ENCODE measurements at regions not wholly inside any gene's neighbourhood (a gene's known extent, or its start where the extent isn't known, plus 50 kb on each side); places are given as distances from the start of the nearest gene placed in this dataset.
A peak's percentile ranks its signal among the peaks of the same experiment; 100 is the strongest.

- DNase-seq (ENCODE audit: low read depth), result no peak
Observed at GRCh38 chr12:107402041-107403022, 283.3 kb upstream of the PWP1 start.

- no peak for DNase-seq (ENCODE audit: low read depth)
Observed at GRCh38 chr12:107404981-107405380, 280.6 kb upstream of the PWP1 start.

DNA sequence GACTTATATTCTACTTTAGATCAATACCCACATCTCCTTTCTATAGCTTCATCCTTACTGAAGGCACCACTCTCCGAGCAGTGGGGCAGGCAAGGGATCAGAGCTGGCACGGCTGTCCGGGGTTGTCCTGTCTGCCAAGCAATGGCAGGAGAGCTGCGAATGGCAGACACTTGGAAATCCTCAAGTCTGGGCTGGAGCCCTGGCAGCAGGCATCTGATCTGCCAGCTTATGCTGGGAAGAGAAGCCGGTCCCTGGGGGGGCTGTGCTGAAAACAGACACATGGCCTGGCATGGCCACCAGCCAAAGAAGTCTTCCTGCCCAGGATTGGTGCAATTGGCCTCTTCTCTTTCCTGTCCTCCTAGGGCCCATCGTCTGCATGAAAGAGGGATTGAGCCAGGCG, 280.2 kb upstream of the PWP1 start:
- DNase-seq (ENCODE audit: low read depth), result no peak

DNA sequence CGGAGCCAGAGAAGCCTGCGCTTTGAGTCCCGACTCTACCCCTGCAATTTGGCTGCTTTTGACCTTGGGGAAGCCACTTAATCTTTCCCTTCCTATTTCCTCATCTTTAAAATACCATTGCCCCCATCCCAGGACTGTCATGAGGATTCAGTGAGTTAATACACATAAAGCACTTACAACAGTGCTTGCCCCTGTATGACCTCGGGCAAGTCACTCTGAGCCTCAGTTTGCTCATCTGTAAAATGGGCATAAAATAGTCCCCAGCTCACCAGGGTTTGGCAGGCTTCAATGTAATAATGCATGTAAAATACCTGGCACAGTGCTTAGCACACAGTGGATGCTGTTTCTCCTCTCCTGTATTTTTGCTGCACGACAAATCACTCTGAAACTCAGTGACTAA, 278.7 kb upstream of the PWP1 start:
- DNase-seq (ENCODE audit: low read depth), result no peak

DNA sequence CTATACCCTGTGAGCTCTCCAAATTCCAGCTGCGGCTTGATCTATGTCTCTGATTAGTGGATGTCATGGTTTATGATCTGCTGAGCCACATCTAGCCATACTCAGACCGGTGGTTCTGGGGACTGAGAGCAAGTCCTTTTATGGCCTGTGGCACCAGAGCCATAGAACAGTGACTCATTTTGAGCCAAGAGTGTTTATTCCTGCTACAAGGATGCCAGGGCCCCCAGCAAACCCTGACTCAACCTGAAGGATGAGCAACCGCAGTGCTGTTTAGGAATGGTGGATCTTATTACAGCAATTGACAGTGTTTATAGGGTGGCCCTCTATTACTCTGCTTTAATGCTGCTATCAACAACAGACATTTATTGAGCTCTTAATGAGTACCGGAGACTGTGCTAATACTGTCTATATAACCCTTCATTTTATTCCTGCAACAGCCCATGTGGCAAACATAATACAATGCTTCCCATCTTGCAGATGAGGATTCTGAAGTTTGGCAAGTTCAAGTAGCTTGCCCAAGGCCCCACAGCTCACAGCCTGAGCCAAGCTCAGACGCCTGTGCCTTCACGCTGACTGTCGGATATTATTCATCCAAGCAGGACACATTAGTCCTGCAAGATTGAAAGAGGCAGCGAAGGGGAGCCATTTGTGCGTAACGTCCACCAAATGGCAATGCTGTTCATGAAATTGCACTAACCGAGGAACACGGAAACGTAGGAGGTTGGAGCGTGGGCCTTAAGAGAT, 273.6 kb upstream of the PWP1 start:
- DNase-seq (ENCODE audit: low read depth), result peak; percentile 56

- peak; percentile 9 for DNase-seq (ENCODE audit: low read depth)
Observed at GRCh38 chr12:107415071-107415470, 270.5 kb upstream of the PWP1 start.

DNA sequence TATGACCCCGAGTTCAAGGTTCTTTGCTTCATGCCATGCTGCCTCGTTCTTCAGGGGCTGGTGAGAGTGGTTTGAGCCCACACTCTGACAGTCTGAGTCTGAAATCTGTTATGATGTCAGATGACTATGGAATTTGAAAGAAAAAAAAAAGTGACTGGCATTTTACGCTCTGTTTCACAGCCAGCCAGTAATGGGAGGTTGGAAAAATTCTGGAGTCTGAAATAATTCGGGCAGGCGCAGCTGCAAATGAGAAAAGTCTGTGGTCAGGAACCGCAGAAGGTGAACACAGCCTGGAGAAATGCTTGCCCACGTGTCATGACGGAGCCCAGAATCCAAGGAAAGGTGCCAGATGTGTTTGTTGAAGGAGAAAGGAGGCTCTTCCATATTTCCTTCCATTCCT, 269.8 kb upstream of the PWP1 start:
- DNase-seq (ENCODE audit: low read depth), result no peak

DNA sequence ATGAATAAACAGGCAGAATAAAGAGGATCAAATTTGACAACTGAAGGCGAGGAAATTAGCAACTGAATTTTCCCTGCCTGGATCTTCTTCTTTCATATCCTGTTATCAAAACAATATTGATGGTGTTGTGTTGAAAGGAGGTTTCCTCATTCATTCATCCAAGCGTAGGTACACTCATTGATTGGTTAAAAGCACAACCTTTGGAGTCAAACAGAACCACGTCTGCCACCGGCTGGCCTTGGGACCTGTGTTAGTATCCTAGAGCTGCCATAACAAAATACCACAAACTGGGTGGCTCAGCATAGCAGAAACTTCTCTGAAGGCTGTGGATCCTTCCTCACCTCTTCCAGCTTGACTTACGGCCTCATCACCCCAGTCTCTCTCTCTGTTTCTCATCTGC, 268.6 kb upstream of the PWP1 start:
- DNase-seq (ENCODE audit: low read depth), result no peak

DNA sequence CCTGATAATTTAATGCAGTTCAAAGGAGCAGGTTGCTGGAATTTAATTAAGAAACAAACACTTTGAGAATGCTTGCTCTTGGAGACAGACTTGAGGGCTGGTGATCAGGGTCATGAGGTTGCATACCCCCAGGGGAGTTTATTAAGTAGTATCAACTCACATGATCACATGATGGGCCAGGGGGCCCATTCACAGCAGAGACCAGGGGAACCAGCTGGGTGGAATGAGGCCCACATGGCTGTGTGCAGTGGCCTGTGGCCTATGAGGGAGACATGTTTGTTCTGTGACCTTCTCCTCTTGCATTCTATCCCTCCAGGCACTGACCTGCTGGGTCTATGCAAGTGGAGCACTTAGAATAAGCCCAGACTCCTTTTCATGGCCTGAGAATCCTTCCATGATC, 266.6 kb upstream of the PWP1 start:
- DNase-seq (ENCODE audit: low read depth), result no peak

DNA sequence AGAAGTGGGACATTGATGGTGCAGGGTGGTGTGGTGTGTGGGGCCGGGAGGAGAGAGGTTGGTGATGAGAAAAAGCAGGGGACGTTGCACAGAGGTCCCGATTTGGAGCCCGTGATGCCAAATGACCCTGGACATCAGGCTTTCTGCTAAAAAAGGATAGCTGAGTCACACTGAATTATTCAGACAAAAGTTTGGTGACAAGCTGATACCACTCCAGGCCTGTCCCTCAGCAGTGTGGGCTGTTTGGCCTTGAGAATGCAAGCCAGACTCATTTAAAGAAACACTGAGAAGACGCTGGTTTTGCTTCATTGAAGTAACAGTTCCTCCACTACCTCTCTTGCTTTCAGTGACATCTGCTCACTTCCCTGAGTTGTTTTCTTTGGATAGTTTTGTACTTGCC, 262.1 kb upstream of the PWP1 start:
- no peak for DNase-seq (ENCODE audit: low read depth)

GRCh38 chr12:107429006-107429705, 256.4 kb upstream of the PWP1 start:
- no peak for DNase-seq (ENCODE audit: low read depth)

DNA sequence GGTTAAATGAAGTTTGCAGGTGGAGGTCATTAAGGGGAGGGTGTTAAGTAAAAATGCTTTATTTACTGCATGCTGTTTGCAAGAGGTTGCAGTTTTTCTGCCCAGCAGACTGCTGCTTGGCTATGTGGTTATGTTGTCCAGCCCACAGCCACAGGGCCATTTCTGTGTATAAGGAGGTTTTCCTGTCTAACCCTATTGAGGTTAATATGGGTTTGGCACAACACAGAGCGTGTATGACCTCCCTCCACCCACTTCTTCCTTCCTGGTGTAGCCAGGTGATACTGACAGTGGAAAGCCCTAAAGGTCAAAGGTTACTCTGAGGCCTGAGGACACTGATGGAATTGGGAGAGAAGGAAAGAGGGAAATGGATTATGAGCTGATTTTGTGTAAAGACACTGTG, 253.7 kb upstream of the PWP1 start:
- no peak for DNase-seq (ENCODE audit: low read depth)

GRCh38 chr12:107435072-107435471, 250.5 kb upstream of the PWP1 start:
- no peak for DNase-seq (ENCODE audit: low read depth)

DNA sequence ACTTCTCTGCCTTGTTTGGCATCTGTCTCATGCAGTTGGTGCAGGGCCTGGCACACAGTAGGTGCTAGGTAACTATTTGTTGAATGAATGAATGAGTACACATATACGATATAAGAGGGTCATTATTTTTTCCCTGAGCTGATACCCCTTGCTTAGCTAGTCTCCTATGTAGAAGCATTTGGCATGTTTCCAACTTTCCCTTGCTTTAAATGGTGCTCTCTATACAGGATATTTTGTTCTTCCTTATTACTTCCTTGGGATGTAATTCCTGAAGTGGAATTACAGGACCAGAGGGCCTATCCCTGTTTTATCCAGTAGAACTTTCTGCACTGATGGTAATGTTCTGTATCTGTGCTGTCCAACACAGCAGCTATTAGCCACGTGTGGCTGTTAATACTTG, 250.1 kb upstream of the PWP1 start:
- no peak for DNase-seq (ENCODE audit: low read depth)

DNA sequence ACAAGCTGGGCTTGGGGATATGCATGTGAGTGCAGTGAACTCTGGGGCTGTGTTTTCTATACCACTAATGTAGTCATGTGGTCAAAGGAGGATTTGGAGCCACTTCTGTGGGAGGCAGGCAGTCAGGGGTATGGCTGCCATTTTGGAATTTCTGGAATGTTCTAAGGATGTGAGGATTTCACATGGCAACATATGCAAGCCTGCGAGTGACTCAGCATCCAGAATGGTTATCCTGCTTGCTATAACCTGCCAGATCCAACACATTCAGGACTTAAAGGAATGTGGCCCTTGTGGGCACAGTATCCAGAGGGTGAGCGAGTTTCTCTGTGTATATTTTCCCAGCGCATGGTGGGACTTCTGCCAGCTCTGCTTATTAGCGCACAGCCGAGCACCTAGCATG, 249.2 kb upstream of the PWP1 start:
- DNase-seq (ENCODE audit: low read depth), result peak; percentile 43

DNA sequence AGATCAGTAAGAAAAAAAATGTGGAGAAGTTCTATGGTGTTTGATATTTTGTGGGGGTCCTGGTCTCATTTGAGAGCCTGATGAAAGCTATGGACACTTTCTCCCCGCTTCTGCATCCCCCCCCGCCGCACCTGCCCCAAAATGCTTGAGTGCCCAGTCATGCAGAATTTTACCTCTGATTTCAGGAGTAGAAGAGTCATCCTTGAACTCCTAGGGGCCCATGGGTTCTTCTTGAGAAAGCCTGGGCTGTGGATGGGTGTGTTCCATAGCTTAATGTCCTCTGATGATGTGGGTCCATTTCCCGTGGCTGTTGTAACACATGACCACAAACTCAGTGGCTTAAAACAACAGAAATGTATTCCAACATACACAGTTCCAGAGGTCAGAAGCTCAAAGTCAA, 248.8 kb upstream of the PWP1 start:
- no peak for DNase-seq (ENCODE audit: low read depth)

DNA sequence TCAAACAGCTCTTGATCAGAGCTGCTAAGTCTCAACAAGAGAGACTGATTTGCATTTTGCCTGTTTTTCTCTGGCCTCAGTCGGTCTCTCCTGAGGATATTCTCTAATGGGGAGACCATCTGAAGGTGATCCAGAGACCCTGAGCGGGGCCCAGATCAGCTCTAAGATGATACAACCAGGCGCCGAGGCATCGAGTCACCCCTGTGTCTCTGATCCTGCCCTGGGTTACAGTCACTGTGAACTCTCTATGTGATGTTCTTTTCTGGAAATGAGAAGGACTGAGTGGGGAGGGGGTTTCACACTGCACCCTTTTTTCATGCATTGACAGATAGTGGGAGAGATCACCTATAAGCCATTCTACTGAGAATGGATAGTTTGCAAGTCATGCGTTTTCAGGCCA, 247.6 kb upstream of the PWP1 start:
- DNase-seq (ENCODE audit: low read depth), result no peak

GRCh38 chr12:107439026-107439738, 246.4 kb upstream of the PWP1 start:
- DNase-seq (ENCODE audit: low read depth), result no peak

DNA sequence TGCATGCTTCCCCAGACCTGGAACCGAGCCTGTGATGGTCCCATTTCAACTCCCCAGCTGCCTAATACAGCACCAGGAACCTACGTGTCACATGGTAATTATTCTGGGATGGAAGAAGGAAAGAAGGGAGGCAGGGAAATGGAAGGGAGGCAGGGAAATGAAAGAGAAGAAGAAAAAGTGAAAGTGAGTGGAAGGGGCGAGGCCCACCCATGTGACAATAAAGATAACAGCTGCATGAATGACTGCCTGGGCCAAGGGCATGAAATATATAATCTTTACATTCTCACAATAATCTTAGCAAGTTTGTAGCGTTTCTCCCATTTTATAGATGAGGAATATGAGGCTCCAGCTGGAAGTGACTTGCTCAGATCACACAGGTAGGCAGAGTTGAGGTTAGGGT, 245.0 kb upstream of the PWP1 start:
- no peak for DNase-seq (ENCODE audit: low read depth)

DNA sequence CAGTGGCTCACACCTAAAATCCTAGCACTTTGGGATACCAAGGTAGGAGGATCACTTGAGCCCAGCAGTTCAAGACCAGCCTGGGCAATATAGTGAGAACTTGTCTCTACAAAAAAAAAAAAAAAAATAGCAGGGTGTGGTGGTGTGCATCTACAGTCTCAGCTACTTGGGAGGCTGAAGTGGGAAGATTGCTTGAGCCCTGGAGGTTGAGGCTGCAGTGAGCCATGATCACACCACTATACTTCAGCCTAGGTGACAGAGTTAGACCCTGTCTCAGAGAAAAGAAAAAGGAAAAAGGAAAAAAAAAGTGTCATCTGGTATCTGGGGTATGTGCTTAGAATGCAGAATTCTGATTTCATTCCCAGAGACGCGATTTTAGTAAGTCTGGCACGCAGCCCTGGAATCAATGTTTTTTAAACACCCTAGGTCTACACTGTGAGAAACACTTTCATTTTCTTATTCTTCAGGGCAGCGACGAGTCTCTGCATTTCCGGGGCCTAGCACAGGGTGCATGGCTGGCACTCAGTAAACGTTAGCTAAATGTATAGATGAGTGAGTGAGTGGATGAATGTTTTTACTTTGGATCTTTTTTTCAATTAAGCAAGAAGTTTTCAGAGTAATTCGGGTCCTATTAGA, 243.8 kb upstream of the PWP1 start:
- no peak for DNase-seq (ENCODE audit: low read depth)

- DNase-seq (ENCODE audit: low read depth), result no peak
Observed at GRCh38 chr12:107442326-107442987, 243.1 kb upstream of the PWP1 start.

Measured in HS-5 (cell line).